ENCODE measurements at regions not wholly inside any gene's neighbourhood (a gene's known extent, or its start where the extent isn't known, plus 50 kb on each side); places are given as distances from the start of the nearest gene placed in this dataset.
A peak's percentile ranks its signal among the peaks of the same experiment; 100 is the strongest.

DNA sequence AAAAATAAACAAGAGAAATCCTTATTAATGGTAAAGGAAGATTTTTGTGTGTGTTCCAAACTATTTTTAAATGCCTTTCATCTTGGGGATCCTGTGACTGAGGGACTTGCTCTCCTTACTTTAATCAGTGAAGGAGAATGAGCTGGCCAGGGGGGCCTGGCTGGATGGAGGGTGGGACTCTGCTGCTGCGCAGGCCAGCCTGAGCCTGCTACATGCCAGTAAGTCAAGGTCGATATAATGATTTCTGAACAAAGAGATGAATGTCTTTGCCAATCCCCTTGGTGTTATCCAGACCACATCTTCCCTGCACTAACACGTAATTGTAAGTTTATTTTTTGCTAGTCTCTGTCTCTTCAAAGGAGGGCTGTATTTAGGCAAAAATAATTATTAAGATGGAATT lies 1679.2 kb upstream of the TENM3 start:
- H3K4me1 ChIP-seq (ENCODE audit: insufficient read depth, low read length), result no peaks in the 10 kb centered on the region
- FAIRE-seq (no peak), DNase-seq (ENCODE audit: low read depth) (no peak)
- H3K27me3 ChIP-seq (ENCODE audit: insufficient read depth, low read length), result no peaks in the 10 kb centered on the region
- H3K4me2 ChIP-seq (ENCODE audit: low read length), result peak overlapping the region; percentile 29
- TF ChIP-seq, protein P1, sequence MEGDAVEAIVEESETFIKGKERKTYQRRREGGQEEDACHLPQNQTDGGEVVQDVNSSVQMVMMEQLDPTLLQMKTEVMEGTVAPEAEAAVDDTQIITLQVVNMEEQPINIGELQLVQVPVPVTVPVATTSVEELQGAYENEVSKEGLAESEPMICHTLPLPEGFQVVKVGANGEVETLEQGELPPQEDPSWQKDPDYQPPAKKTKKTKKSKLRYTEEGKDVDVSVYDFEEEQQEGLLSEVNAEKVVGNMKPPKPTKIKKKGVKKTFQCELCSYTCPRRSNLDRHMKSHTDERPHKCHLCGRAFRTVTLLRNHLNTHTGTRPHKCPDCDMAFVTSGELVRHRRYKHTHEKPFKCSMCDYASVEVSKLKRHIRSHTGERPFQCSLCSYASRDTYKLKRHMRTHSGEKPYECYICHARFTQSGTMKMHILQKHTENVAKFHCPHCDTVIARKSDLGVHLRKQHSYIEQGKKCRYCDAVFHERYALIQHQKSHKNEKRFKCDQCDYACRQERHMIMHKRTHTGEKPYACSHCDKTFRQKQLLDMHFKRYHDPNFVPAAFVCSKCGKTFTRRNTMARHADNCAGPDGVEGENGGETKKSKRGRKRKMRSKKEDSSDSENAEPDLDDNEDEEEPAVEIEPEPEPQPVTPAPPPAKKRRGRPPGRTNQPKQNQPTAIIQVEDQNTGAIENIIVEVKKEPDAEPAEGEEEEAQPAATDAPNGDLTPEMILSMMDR (IDR thresholded peaks at IDR 0.05; ENCODE audit: insufficient read depth, low read depth, low read length), result no peak
- no peak for TF ChIP-seq EZH2 (IDR thresholded peaks at IDR 0.05; ENCODE audit: insufficient read depth, low read length)
- H3K9ac ChIP-seq (ENCODE audit: low read length), result no peak overlapping the region
- H3K27ac Mint-ChIP-seq (ENCODE audit: unreplicated experiment), result no peak overlapping the region
- H3K27me3 Mint-ChIP-seq (ENCODE audit: low read depth, unreplicated experiment), result no peaks in the 10 kb centered on the region
- H3K9me3 ChIP-seq (ENCODE audit: insufficient read depth, low read depth, low read length), result no peaks in the 10 kb centered on the region
- H3K4me3 Mint-ChIP-seq (ENCODE audit: unreplicated experiment), result no peak overlapping the region
- H3K27ac ChIP-seq (ENCODE audit: low read depth, low read length), result no peak overlapping the region
- no peaks in the 10 kb centered on the region for H4K20me1 ChIP-seq (ENCODE audit: insufficient read depth, low read length)
- H3K4me3 ChIP-seq (ENCODE audit: insufficient read depth, low read depth, low read length), result no peak overlapping the region
- no peaks in the 10 kb centered on the region for H3K36me3 Mint-ChIP-seq (ENCODE audit: low read depth, unreplicated experiment)
- H3K79me2 ChIP-seq (ENCODE audit: insufficient read depth, low read length), result no peaks in the 10 kb centered on the region
- no peaks in the 10 kb centered on the region for H3K36me3 ChIP-seq (ENCODE audit: insufficient read depth, low read length)
- H3K4me1 Mint-ChIP-seq (ENCODE audit: low read depth, unreplicated experiment), result peaks cover 5% of the 10 kb centered on the region
- peaks cover 1% of the 10 kb centered on the region for H3K9me3 Mint-ChIP-seq (ENCODE audit: unreplicated experiment)
- H2AFZ ChIP-seq (ENCODE audit: low read depth, low read length), result no peak overlapping the region

DNA sequence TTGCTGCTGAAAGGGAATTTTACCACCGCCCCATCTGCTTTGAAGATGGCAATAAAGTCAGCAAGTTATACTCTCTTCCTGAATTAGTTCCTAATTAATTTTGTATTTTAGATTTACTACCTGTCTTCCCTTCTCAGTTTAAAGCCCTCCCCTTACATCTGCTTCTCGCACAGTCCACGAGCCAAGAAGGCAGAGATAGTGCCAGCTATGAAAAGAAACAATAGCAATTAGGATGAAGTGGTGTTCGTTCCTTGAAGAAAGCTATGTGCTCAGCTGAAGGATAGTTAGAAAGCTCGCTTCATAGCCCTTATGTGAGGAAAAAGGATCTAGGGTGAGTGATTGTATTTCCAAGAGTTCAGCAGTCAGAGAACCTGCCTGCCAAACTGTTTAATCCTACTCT lies 1678.8 kb upstream of the TENM3 start:
- Mint-ChIP-seq H3K27me3 (ENCODE audit: low read depth, unreplicated experiment) (no peaks in the 10 kb centered on the region), H3K9me3 (ENCODE audit: unreplicated experiment) (peaks cover 1% of the 10 kb centered on the region), H3K4me3 (ENCODE audit: unreplicated experiment) (no peak overlapping the region), H3K27ac (ENCODE audit: unreplicated experiment) (no peak overlapping the region), H3K4me1 (ENCODE audit: low read depth, unreplicated experiment) (peaks cover 5% of the 10 kb centered on the region), H3K36me3 (ENCODE audit: low read depth, unreplicated experiment) (no peaks in the 10 kb centered on the region)
- Histone ChIP-seq H3K9ac (ENCODE audit: low read length) (no peak overlapping the region), H3K27me3 (ENCODE audit: insufficient read depth, low read length) (no peaks in the 10 kb centered on the region), H3K36me3 (ENCODE audit: insufficient read depth, low read length) (no peaks in the 10 kb centered on the region), H2AFZ (ENCODE audit: low read depth, low read length) (no peak overlapping the region), H4K20me1 (ENCODE audit: insufficient read depth, low read length) (no peaks in the 10 kb centered on the region), H3K9me3 (ENCODE audit: insufficient read depth, low read depth, low read length) (no peaks in the 10 kb centered on the region), H3K79me2 (ENCODE audit: insufficient read depth, low read length) (no peaks in the 10 kb centered on the region), H3K4me1 (ENCODE audit: insufficient read depth, low read length) (no peaks in the 10 kb centered on the region), H3K27ac (ENCODE audit: low read depth, low read length) (no peak overlapping the region), H3K4me3 (ENCODE audit: insufficient read depth, low read depth, low read length) (no peak overlapping the region), H3K4me2 (ENCODE audit: low read length) (peak overlapping the region; percentile 29)
- no peak for FAIRE-seq
- no peak for TF ChIP-seq EZH2 (IDR thresholded peaks at IDR 0.05; ENCODE audit: insufficient read depth, low read length)
- TF ChIP-seq, protein P1 (IDR thresholded peaks at IDR 0.05; ENCODE audit: insufficient read depth, low read depth, low read length), result no peak
- DNase-seq (ENCODE audit: low read depth), result no peak

DNA sequence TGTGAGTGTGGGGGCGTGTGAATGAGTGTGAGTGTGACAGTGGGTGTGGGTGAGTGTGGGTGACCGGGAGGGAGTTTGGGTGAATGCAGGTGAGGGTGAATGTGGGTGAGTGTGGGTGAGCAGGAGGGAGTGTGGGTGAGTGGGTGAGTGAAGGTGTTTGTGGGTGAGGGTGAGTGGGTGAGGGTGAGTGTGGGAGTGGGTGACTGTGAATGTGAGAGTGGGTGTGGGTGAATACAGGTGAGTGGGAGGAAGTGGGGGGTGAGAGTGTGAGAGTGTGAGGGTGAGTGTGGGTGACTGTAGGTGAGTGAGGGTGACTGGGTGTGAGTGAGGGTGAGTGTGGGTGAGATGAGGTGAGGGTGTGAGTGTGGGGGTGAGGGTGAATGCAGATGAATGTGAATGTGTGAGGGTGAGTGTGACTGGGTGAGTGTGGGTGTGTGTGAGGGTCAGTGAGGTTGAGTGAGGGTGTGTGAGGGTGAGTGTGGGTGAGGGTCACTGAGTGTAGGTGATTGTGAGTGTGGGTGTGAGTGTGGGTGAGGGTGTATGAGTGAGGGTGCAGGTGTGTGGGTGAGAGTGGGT lies 1677.3 kb upstream of the TENM3 start:
- H3K27me3 ChIP-seq (ENCODE audit: insufficient read depth, low read length), result no peaks in the 10 kb centered on the region
- no peak overlapping the region for H3K9ac ChIP-seq (ENCODE audit: low read length)
- H3K27ac ChIP-seq (ENCODE audit: low read depth, low read length), result no peak overlapping the region
- H4K20me1 ChIP-seq (ENCODE audit: insufficient read depth, low read length), result no peaks in the 10 kb centered on the region
- DNase-seq (ENCODE audit: low read depth) (no peak), FAIRE-seq (no peak)
- TF ChIP-seq, protein P1 (IDR thresholded peaks at IDR 0.05; ENCODE audit: insufficient read depth, low read depth, low read length), result no peak
- no peak for TF ChIP-seq EZH2 (IDR thresholded peaks at IDR 0.05; ENCODE audit: insufficient read depth, low read length)
- no peaks in the 10 kb centered on the region for H3K36me3 ChIP-seq (ENCODE audit: insufficient read depth, low read length)
- H3K36me3 Mint-ChIP-seq (ENCODE audit: low read depth, unreplicated experiment), result no peaks in the 10 kb centered on the region
- no peak overlapping the region for H3K27ac Mint-ChIP-seq (ENCODE audit: unreplicated experiment)
- peaks cover 1% of the 10 kb centered on the region for H3K9me3 Mint-ChIP-seq (ENCODE audit: unreplicated experiment)
- H3K4me1 Mint-ChIP-seq (ENCODE audit: low read depth, unreplicated experiment), result peaks cover 1% of the 10 kb centered on the region
- no peaks in the 10 kb centered on the region for H3K9me3 ChIP-seq (ENCODE audit: insufficient read depth, low read depth, low read length)
- H3K4me1 ChIP-seq (ENCODE audit: insufficient read depth, low read length), result no peaks in the 10 kb centered on the region
- H3K79me2 ChIP-seq (ENCODE audit: insufficient read depth, low read length), result no peaks in the 10 kb centered on the region
- H2AFZ ChIP-seq (ENCODE audit: low read depth, low read length), result no peak overlapping the region
- H3K4me3 ChIP-seq (ENCODE audit: insufficient read depth, low read depth, low read length), result no peak overlapping the region
- H3K27me3 Mint-ChIP-seq (ENCODE audit: low read depth, unreplicated experiment), result peaks cover 3% of the 10 kb centered on the region
- no peak overlapping the region for H3K4me2 ChIP-seq (ENCODE audit: low read length)
- H3K4me3 Mint-ChIP-seq (ENCODE audit: unreplicated experiment), result no peak overlapping the region
